ENCODE measurements at regions not wholly inside any gene's neighbourhood (a gene's known extent, or its start where the extent isn't known, plus 50 kb on each side); places are given as distances from the start of the nearest gene placed in this dataset.

DNA sequence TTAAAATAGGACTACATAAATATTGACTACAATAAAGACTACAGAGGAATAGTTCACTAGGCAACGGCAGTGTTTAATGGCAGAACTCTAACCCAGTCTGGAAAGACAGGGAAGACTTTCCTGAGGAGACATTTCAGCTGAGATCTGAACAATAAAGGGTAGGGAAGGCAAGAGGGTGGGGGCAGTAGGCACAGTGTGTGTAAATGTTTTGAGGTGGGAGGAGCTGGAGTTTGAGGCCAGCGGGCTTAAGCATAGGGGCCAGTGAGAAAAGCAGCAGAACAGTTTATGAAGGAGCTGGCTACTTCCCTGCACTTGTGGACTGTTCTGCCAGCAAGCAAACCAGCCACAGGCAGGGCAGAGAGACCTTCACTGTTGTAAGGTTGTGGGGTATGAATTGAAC lies 76.6 kb upstream of the UGP2 start:
- no peaks in the 10 kb centered on the region for H3K27me3 Mint-ChIP-seq (ENCODE audit: low read depth)
- DNase-seq (ENCODE audit: low spot score), result no peak
- peaks cover 23% of the 10 kb centered on the region for H3K4me1 Mint-ChIP-seq (ENCODE audit: low read depth)
- peaks cover 7% of the 10 kb centered on the region for H3K9me3 Mint-ChIP-seq (ENCODE audit: low read depth)
- H3K36me3 Mint-ChIP-seq (ENCODE audit: low read depth), result peaks cover 2% of the 10 kb centered on the region
- no peak overlapping the region for H3K27ac Mint-ChIP-seq (ENCODE audit: unreplicated experiment)
- no peak overlapping the region for H3K4me3 Mint-ChIP-seq (ENCODE audit: unreplicated experiment)
- TF ChIP-seq, protein P1, sequence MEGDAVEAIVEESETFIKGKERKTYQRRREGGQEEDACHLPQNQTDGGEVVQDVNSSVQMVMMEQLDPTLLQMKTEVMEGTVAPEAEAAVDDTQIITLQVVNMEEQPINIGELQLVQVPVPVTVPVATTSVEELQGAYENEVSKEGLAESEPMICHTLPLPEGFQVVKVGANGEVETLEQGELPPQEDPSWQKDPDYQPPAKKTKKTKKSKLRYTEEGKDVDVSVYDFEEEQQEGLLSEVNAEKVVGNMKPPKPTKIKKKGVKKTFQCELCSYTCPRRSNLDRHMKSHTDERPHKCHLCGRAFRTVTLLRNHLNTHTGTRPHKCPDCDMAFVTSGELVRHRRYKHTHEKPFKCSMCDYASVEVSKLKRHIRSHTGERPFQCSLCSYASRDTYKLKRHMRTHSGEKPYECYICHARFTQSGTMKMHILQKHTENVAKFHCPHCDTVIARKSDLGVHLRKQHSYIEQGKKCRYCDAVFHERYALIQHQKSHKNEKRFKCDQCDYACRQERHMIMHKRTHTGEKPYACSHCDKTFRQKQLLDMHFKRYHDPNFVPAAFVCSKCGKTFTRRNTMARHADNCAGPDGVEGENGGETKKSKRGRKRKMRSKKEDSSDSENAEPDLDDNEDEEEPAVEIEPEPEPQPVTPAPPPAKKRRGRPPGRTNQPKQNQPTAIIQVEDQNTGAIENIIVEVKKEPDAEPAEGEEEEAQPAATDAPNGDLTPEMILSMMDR (IDR thresholded peaks at IDR 0.05), result no peak

DNA sequence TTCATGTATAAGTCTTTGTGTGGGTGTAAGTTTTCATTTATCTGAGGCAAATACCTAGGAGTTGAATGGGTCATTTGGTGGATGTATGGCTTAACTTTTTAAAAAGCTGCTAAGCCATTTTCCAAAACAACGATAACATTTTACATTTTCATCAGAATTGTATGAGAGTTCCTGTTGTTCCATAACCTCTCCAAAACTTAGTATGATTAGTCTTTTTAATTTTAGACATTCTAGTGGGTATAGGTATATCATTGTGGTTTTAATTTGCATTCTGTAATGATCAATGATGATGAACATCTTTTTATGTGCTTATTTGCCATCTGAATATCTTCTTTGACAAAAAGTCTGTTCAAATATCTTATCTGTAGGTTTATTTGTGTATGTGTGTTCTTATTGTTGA lies 74.4 kb upstream of the UGP2 start:
- Mint-ChIP-seq H3K27ac (ENCODE audit: unreplicated experiment) (no peak overlapping the region), H3K27me3 (ENCODE audit: low read depth) (no peaks in the 10 kb centered on the region), H3K36me3 (ENCODE audit: low read depth) (peaks cover 2% of the 10 kb centered on the region), H3K4me3 (ENCODE audit: unreplicated experiment) (no peak overlapping the region), H3K4me1 (ENCODE audit: low read depth) (peaks cover 23% of the 10 kb centered on the region), H3K9me3 (ENCODE audit: low read depth) (peaks cover 12% of the 10 kb centered on the region)
- TF ChIP-seq, protein P1 (IDR thresholded peaks at IDR 0.05), result no peak
- no peak for DNase-seq (ENCODE audit: low spot score)

DNA sequence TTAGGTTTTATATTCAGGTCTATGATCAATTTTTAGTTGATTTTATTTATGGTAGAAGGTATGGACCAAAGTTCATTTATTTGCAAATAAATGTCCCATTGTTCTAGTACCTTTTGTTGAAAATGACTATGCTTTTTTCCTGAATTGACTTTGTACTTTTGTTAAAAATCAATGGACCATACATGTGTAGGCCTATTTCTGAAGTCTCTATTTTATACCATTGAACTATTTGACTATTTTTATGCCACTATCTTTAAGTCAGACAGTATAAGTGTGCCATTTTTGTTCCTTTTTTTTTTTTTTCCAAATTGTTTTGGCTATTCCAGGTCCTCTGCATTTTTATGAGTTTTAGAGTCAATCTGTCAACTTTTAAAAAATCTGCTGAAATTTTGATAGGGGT lies 73.6 kb upstream of the UGP2 start:
- H3K27ac Mint-ChIP-seq (ENCODE audit: unreplicated experiment), result no peak overlapping the region
- H3K9me3 Mint-ChIP-seq (ENCODE audit: low read depth), result peaks cover 12% of the 10 kb centered on the region
- peaks cover 2% of the 10 kb centered on the region for H3K36me3 Mint-ChIP-seq (ENCODE audit: low read depth)
- peaks cover 20% of the 10 kb centered on the region for H3K4me1 Mint-ChIP-seq (ENCODE audit: low read depth)
- DNase-seq (ENCODE audit: low spot score), result no peak
- H3K4me3 Mint-ChIP-seq (ENCODE audit: unreplicated experiment), result no peak overlapping the region
- TF ChIP-seq, protein P1 (IDR thresholded peaks at IDR 0.05), result no peak
- H3K27me3 Mint-ChIP-seq (ENCODE audit: low read depth), result no peaks in the 10 kb centered on the region

DNA sequence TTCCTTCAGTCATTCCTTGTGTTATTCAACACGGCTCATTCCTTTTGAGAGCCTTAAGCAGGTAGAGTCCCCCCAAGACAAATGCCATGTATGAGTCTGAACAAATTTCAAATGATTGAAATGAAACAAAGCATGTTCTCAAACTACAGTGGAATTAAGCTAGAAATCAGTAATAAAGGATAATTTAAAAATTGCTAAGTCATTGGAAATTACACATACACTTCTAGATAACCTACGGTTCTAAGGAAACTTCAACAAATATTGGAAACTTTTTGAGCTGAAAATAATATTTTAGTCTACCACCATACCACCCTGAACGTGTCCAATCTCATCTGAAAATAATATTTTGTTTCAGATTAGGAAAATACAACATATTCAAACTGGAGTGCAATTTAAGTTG lies 71.8 kb upstream of the UGP2 start:
- TF ChIP-seq, protein P1 (IDR thresholded peaks at IDR 0.05), result no peak
- peaks cover 1% of the 10 kb centered on the region for H3K4me1 Mint-ChIP-seq (ENCODE audit: low read depth)

DNA sequence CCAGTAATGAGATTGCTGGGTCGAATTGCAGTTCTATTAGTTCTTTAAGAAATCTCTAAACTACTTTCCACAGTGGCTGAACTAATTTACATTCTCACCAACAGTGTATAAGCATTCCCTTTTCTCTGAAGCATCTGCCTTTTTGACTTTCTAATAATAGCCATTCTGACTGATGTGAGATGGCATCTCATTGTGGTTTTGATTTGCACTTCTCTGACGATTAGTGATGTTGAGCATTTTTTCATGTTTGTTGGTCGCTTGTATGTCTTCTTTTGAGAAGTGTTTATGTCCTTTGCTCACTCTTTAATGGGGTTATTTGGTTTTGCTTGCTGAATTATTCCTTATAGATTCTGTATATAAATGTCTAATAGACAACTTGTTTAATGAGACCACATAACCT lies 69.6 kb upstream of the UGP2 start:
- peaks cover 13% of the 10 kb centered on the region for H3K9me3 Mint-ChIP-seq (ENCODE audit: low read depth)
- no peaks in the 10 kb centered on the region for H3K27me3 Mint-ChIP-seq (ENCODE audit: low read depth)
- TF ChIP-seq, protein P1 (IDR thresholded peaks at IDR 0.05), result no peak
- no peak for DNase-seq (ENCODE audit: low spot score)
- no peaks in the 10 kb centered on the region for H3K4me1 Mint-ChIP-seq (ENCODE audit: low read depth)
- H3K36me3 Mint-ChIP-seq (ENCODE audit: low read depth), result no peaks in the 10 kb centered on the region
- no peak overlapping the region for H3K4me3 Mint-ChIP-seq (ENCODE audit: unreplicated experiment)
- no peak overlapping the region for H3K27ac Mint-ChIP-seq (ENCODE audit: unreplicated experiment)

More for the DNA sequence above, 71.8 kb upstream of the UGP2 start:
- no peak for DNase-seq (ENCODE audit: low spot score)
- Mint-ChIP-seq H3K27ac (ENCODE audit: unreplicated experiment) (no peak overlapping the region), H3K4me3 (ENCODE audit: unreplicated experiment) (no peak overlapping the region), H3K9me3 (ENCODE audit: low read depth) (peaks cover 12% of the 10 kb centered on the region), H3K27me3 (ENCODE audit: low read depth) (no peaks in the 10 kb centered on the region), H3K36me3 (ENCODE audit: low read depth) (peaks cover 2% of the 10 kb centered on the region)
